Upper lobe of left lung (tissue), 6 donors: ENCODE measurements at regions not wholly inside any gene's neighbourhood (a gene's known extent, or its start where the extent isn't known, plus 50 kb on each side); places are given as distances from the start of the nearest gene placed in this dataset.

Experiments
- ATAC-seq, 2 donors: fragments of 200-7000 bp; cut with Tn5 transposase; one replicate each; pipeline ENCODE4 v1.9.1; 2022; ENCODE audit warnings: mild to moderate bottlenecking in 2 of 2, moderate library complexity in 2 of 2; ENCODE audit not compliant: low FRiP score in 2 of 2
- DNase-seq, 2 donors: peaks; one replicate each; pipeline ENCODE4 v3.0.0-alpha.2; 2019 to 2020
- H3K27ac ChIP-seq, 4 donors: fragments of 200-600 bp; sonication (generic); one replicate each; pipeline ENCODE4 v1.5.1; 2016 to 2019
- H3K27me3 ChIP-seq, 4 donors: fragments of 200-600 bp; sonication (generic); one replicate each; pipeline ENCODE4 v1.5.1; 2017 to 2019
- H3K36me3 ChIP-seq, 4 donors: fragments of 200-600 bp; sonication (generic); one replicate each; pipeline ENCODE4 v1.5.1; 2016 to 2019
- H3K4me1 ChIP-seq, 4 donors: fragments of 200-600 bp; sonication (generic); one replicate each; pipeline ENCODE4 v1.5.1; 2018 to 2019
- H3K4me3 ChIP-seq, 4 donors: fragments of 200-600 bp; sonication (generic); one replicate each; pipeline ENCODE4 v1.5.1; 2017 to 2019; ENCODE audit warnings: mild to moderate bottlenecking in 2 of 4, moderate library complexity in 1 of 4
- H3K9me3 ChIP-seq, 4 donors: fragments of 200-600 bp; sonication (generic); one replicate each; pipeline ENCODE4 v1.5.1; 2018 to 2019
- CTCF ChIP-seq, 6 experiments: fragments of 450-650 bp in 4 of 6; fragments of 200-600 bp in 2 of 6; sonication (generic) in 2 of 6; IDR thresholded peaks; one replicate each; pipeline ENCODE4 v1.5.1; 2016 to 2019; ENCODE audit warnings: antibody characterized with exemption in 6 of 6
- EP300 ChIP-seq, 4 donors: sonication (generic); formaldehyde crosslinking; IDR thresholded peaks; one replicate each; pipeline ENCODE4 v1.5.1; 2017; ENCODE audit warnings: antibody characterized with exemption in 4 of 4, control low read depth in 2 of 4
- POLR2A ChIP-seq, 4 donors: fragments of 450-650 bp; IDR thresholded peaks; one replicate each; pipeline ENCODE4 v1.5.1; 2016 to 2017; ENCODE audit warnings: antibody characterized with exemption in 4 of 4, mild to moderate bottlenecking in 2 of 4
- POLR2AphosphoS5 ChIP-seq, 2 donors: sonication (generic); formaldehyde crosslinking; IDR thresholded peaks; one replicate each; pipeline ENCODE4 v1.5.1; 2017; ENCODE audit warnings: antibody characterized with exemption in 2 of 2
- WGBS, 2 donors: methylation state at CpG; one replicate each; pipeline ENCODE4 v1.1.5; 2017 to 2018; 5-methylcytosine and 5-hydroxymethylcytosine counted together
- donor health status: DM: no; HTN: no; CAD: no; lungs with moderate emphysema.
- donor health status: DM: no; HTN: yes; CAD: no; lungs with severe emphysema.

GRCh38 chr14:86013641-86014040 lies 483.7 kb downstream of the FLRT2 start:
- ATAC-seq = no peak
- no peak for TF ChIP-seq POLR2AphosphoS5 (IDR thresholded peaks at IDR 0.05)
- TF ChIP-seq CTCF (IDR thresholded peaks at IDR 0.05) = no peak
- TF ChIP-seq EP300 (IDR thresholded peaks at IDR 0.05) = no peak
- TF ChIP-seq POLR2A (IDR thresholded peaks at IDR 0.05) = no peak
- H3K27ac ChIP-seq = no peak overlapping the region
- no peaks in the 10 kb centered on the region for H3K36me3 ChIP-seq
- no peaks in the 10 kb centered on the region for H3K9me3 ChIP-seq
- H3K4me1 ChIP-seq = no peaks in the 10 kb centered on the region
- no peaks in the 10 kb centered on the region for H3K27me3 ChIP-seq
- WGBS, 2 donors = 46 to 65% methylated on average over 3 of the region's 3 CpGs
- no peak for DNase-seq
- H3K4me3 ChIP-seq = no peak overlapping the region

GRCh38 chr14:86012461-86012860 lies 482.5 kb downstream of the FLRT2 start:
- 44 to 45% methylated on average over 1 of the region's 1 CpG for WGBS, 2 donors
- Histone ChIP-seq H3K4me3 (no peak overlapping the region), H3K4me1 (no peaks in the 10 kb centered on the region), H3K27me3 (no peaks in the 10 kb centered on the region), H3K9me3 (no peaks in the 10 kb centered on the region), H3K36me3 (no peaks in the 10 kb centered on the region), H3K27ac (no peak overlapping the region)
- ATAC-seq = no peak
- DNase-seq = no peak
- no peak for TF ChIP-seq POLR2A (IDR thresholded peaks at IDR 0.05)
- no peak for TF ChIP-seq EP300 (IDR thresholded peaks at IDR 0.05)
- no peak for TF ChIP-seq CTCF (IDR thresholded peaks at IDR 0.05)
- TF ChIP-seq POLR2AphosphoS5 (IDR thresholded peaks at IDR 0.05) = no peak

- no peak for TF ChIP-seq POLR2AphosphoS5 (IDR thresholded peaks at IDR 0.05)
- TF ChIP-seq EP300 (IDR thresholded peaks at IDR 0.05) = no peak
- no peak for TF ChIP-seq CTCF (IDR thresholded peaks at IDR 0.05)
- TF ChIP-seq POLR2A (IDR thresholded peaks at IDR 0.05) = no peak
- no peaks in the 10 kb centered on the region for H3K36me3 ChIP-seq
- no peak for DNase-seq
- 81 to 94% methylated on average over 3 of the region's 3 CpGs for WGBS, 2 donors
- no peaks in the 10 kb centered on the region for H3K4me1 ChIP-seq
- no peak overlapping the region for H3K4me3 ChIP-seq
- no peaks in the 10 kb centered on the region for H3K27me3 ChIP-seq
- no peak for ATAC-seq
- no peaks in the 10 kb centered on the region for H3K9me3 ChIP-seq
- H3K27ac ChIP-seq = no peak overlapping the region
These were observed 474.1 kb downstream of the FLRT2 start for GRCh38 chr14:86003998-86004397.

- H3K4me3 ChIP-seq = no peak overlapping the region
- ATAC-seq = no peak
- no peak for DNase-seq
- TF ChIP-seq CTCF (IDR thresholded peaks at IDR 0.05) (no peak), EP300 (IDR thresholded peaks at IDR 0.05) (no peak), POLR2AphosphoS5 (IDR thresholded peaks at IDR 0.05) (no peak), POLR2A (IDR thresholded peaks at IDR 0.05) (no peak)
- H3K9me3 ChIP-seq = no peaks in the 10 kb centered on the region
- no peak overlapping the region for H3K27ac ChIP-seq
- no peaks in the 10 kb centered on the region for H3K4me1 ChIP-seq
- no peaks in the 10 kb centered on the region for H3K27me3 ChIP-seq
- H3K36me3 ChIP-seq = no peaks in the 10 kb centered on the region
These were observed 466.6 kb downstream of the FLRT2 start for GRCh38 chr14:85996551-85996950.

- DNase-seq = no peak
- WGBS, 2 donors = 89 to 92% methylated on average over 4 of the region's 4 CpGs
- no peak for TF ChIP-seq CTCF (IDR thresholded peaks at IDR 0.05)
- no peak for TF ChIP-seq EP300 (IDR thresholded peaks at IDR 0.05)
- no peak for TF ChIP-seq POLR2A (IDR thresholded peaks at IDR 0.05)
- no peak for TF ChIP-seq POLR2AphosphoS5 (IDR thresholded peaks at IDR 0.05)
- Histone ChIP-seq H3K27ac (no peak overlapping the region), H3K4me1 (no peaks in the 10 kb centered on the region), H3K4me3 (no peak overlapping the region), H3K27me3 (no peaks in the 10 kb centered on the region), H3K9me3 (no peaks in the 10 kb centered on the region), H3K36me3 (no peaks in the 10 kb centered on the region)
- no peak for ATAC-seq
These were observed 461.2 kb downstream of the FLRT2 start for GRCh38 chr14:85991156-85991555.
